ENCODE measurements at regions not wholly inside any gene's neighbourhood (a gene's known extent, or its start where the extent isn't known, plus 50 kb on each side); places are given as distances from the start of the nearest gene placed in this dataset.

GRCh38 chr3:28171962-28172361 is 69.5 kb upstream of the CMC1 start:
- no peak for TF ChIP-seq EZH2 (IDR thresholded peaks at IDR 0.05; ENCODE audit: borderline replicate concordance, low read depth, low read length, severe bottlenecking)
- TF ChIP-seq, protein P1, sequence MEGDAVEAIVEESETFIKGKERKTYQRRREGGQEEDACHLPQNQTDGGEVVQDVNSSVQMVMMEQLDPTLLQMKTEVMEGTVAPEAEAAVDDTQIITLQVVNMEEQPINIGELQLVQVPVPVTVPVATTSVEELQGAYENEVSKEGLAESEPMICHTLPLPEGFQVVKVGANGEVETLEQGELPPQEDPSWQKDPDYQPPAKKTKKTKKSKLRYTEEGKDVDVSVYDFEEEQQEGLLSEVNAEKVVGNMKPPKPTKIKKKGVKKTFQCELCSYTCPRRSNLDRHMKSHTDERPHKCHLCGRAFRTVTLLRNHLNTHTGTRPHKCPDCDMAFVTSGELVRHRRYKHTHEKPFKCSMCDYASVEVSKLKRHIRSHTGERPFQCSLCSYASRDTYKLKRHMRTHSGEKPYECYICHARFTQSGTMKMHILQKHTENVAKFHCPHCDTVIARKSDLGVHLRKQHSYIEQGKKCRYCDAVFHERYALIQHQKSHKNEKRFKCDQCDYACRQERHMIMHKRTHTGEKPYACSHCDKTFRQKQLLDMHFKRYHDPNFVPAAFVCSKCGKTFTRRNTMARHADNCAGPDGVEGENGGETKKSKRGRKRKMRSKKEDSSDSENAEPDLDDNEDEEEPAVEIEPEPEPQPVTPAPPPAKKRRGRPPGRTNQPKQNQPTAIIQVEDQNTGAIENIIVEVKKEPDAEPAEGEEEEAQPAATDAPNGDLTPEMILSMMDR (IDR thresholded peaks at IDR 0.05; ENCODE audit: borderline replicate concordance, extremely low read depth, low read length, poor library complexity, severe bottlenecking), result no peak

Measured in DND-41 (cell line).